Brain microvascular endothelial cell (primary cell): ENCODE measurements at regions not wholly inside any gene's neighbourhood (a gene's known extent, or its start where the extent isn't known, plus 50 kb on each side); places are given as distances from the start of the nearest gene placed in this dataset.

ENCODE experiments used
- DNase-seq: peaks from one replicate; pipeline ENCODE4 v3.0.0-alpha.2; 2020
- H3K27ac ChIP-seq: fragments of 250-450 bp; sonication (Bioruptor Pico); 2 replicates; pipeline ENCODE4 v1.5.1; 2020; ENCODE audit warnings: mild to moderate bottlenecking, moderate library complexity
- H3K27me3 ChIP-seq: fragments of 250-450 bp; sonication (Bioruptor Pico); replicated peaks from 2 replicates; pipeline ENCODE4 v1.5.1; 2020; ENCODE audit warnings: mild to moderate bottlenecking
- H3K36me3 ChIP-seq: fragments of 250-450 bp; sonication (Bioruptor Pico); replicated peaks from 2 replicates; pipeline ENCODE4 v1.5.1; 2020; ENCODE audit warnings: mild to moderate bottlenecking
- H3K4me3 ChIP-seq: 2 replicates; pipeline ENCODE4 v1.5.1; 2011; ENCODE audit warnings: low read depth, mild to moderate bottlenecking, control low read depth, low read length, moderate library complexity
- CTCF ChIP-seq: IDR thresholded peaks from 2 replicates; pipeline ENCODE4 v1.5.1; 2011; ENCODE audit warnings: low read depth, mild to moderate bottlenecking, moderate library complexity, low read length, control low read depth, inconsistent platforms; ENCODE audit errors: missing control alignments
- in situ Hi-C: cut with HindIII; loops from 2 replicates; pipeline ENCODE4 v1.10.0; 2017; ENCODE audit warnings: low sequenced_read_pairs, low pct_ligation_motif_present

GRCh38 chr7:12754179-12754578 is 66.7 kb downstream of the ARL4A start:
- no peak overlapping the region for H3K4me3 ChIP-seq
- no peak for DNase-seq
- H3K27me3 ChIP-seq = no peaks in the 10 kb centered on the region
- in situ Hi-C loops = no loop called here
- H3K27ac ChIP-seq = no peak overlapping the region
- no peak for TF ChIP-seq CTCF
- H3K36me3 ChIP-seq = no peaks in the 10 kb centered on the region

GRCh38 chr7:12756821-12757220 is 69.4 kb downstream of the ARL4A start:
- in situ Hi-C loops = no loop called here
- Histone ChIP-seq H3K27ac (peak overlapping the region; percentile 45), H3K36me3 (no peaks in the 10 kb centered on the region), H3K27me3 (no peaks in the 10 kb centered on the region), H3K4me3 (no peak overlapping the region)
- TF ChIP-seq CTCF = no peak
- no peak for DNase-seq

- TF ChIP-seq CTCF = no peak
- Histone ChIP-seq H3K27me3 (no peaks in the 10 kb centered on the region), H3K27ac (peak overlapping the region; percentile 45), H3K36me3 (no peaks in the 10 kb centered on the region), H3K4me3 (no peak overlapping the region)
- peak; percentile 86 for DNase-seq
- in situ Hi-C loops = no loop called here
Measured at GRCh38 chr7:12757443-12757842, 70.0 kb downstream of the ARL4A start.

GRCh38 chr7:12759151-12759550 is 71.7 kb downstream of the ARL4A start:
- H3K27ac ChIP-seq = no peak overlapping the region
- in situ Hi-C loops = no loop called here
- DNase-seq = no peak
- H3K4me3 ChIP-seq = no peak overlapping the region
- H3K36me3 ChIP-seq = no peaks in the 10 kb centered on the region
- no peaks in the 10 kb centered on the region for H3K27me3 ChIP-seq
- no peak for TF ChIP-seq CTCF

- Histone ChIP-seq H3K36me3 (no peaks in the 10 kb centered on the region), H3K27ac (no peak overlapping the region), H3K4me3 (no peak overlapping the region), H3K27me3 (no peaks in the 10 kb centered on the region)
- TF ChIP-seq CTCF = no peak
- DNase-seq = no peak
- in situ Hi-C loops = no loop called here
Measured at GRCh38 chr7:12761111-12761510, 73.7 kb downstream of the ARL4A start.

GRCh38 chr7:12761691-12762090 is 74.3 kb downstream of the ARL4A start:
- Histone ChIP-seq H3K27me3 (no peaks in the 10 kb centered on the region), H3K4me3 (no peak overlapping the region), H3K36me3 (no peaks in the 10 kb centered on the region), H3K27ac (no peak overlapping the region)
- no peak for DNase-seq
- in situ Hi-C loops = no loop called here
- TF ChIP-seq CTCF = no peak
